Progenitor cell of endocrine pancreas (in vitro differentiated cells): ENCODE measurements at regions not wholly inside any gene's neighbourhood (a gene's known extent, or its start where the extent isn't known, plus 50 kb on each side); places are given as distances from the start of the nearest gene placed in this dataset.

Experiments used
- DNase-seq: peaks from one replicate; pipeline ENCODE4 v3.0.0; 2021; ENCODE audit warnings: low spot score; ENCODE audit not compliant: unreplicated experiment
- H3K27ac Mint-ChIP-seq: 2 replicates; pipeline ENCODE4 v1.8.0; 2021; ENCODE audit warnings: mild to moderate bottlenecking, moderate library complexity, mixed read lengths
- H3K27me3 Mint-ChIP-seq: 2 replicates; pipeline ENCODE4 v1.8.0; 2021; ENCODE audit warnings: mixed read lengths
- H3K36me3 Mint-ChIP-seq: 2 replicates; pipeline ENCODE4 v1.8.0; 2022; ENCODE audit warnings: mixed read lengths; ENCODE audit not compliant: insufficient read depth
- H3K4me1 Mint-ChIP-seq: 2 replicates; pipeline ENCODE4 v1.8.0; 2021; ENCODE audit warnings: low read depth, mixed read lengths
- H3K4me3 Mint-ChIP-seq: 2 replicates; pipeline ENCODE4 v1.8.0; 2021; ENCODE audit warnings: low read depth, mild to moderate bottlenecking, moderate library complexity, mixed read lengths
- H3K9me3 Mint-ChIP-seq: 2 replicates; pipeline ENCODE4 v1.8.0; 2021; ENCODE audit warnings: low read depth, mixed read lengths
- TF ChIP-seq, protein P1 (sequence below): fragments of 200-600 bp; sonication (generic); IDR thresholded peaks from one replicate; pipeline ENCODE4 v1.5.0; 2021; ENCODE audit warnings: antibody characterized with exemption, mild to moderate bottlenecking; ENCODE audit not compliant: unreplicated experiment

DNA sequence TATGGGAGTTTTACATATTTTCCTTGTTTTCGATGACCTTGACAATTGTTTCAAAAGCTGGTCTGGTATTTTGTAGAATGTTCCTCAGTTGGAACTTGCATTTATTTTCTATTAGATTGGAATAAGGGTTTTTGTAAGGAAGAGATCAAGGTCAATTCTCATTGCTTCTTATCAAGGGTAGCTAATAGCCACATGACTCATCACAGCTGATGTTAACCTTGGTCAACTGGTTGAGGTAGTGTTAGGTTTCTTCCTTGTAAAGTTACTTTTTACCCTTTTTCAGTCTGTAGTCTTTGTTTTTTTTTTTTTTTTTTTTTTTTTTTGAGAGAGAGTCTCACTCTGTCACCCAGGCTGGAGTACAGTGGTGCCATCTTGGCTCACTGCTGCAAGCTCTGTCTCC lies 257.2 kb downstream of the SNCA start:
- no peaks in the 10 kb centered on the region for H3K27me3 Mint-ChIP-seq
- H3K4me1 Mint-ChIP-seq: peaks cover 26% of the 10 kb centered on the region
- H3K9me3 Mint-ChIP-seq: peaks cover 18% of the 10 kb centered on the region

DNA sequence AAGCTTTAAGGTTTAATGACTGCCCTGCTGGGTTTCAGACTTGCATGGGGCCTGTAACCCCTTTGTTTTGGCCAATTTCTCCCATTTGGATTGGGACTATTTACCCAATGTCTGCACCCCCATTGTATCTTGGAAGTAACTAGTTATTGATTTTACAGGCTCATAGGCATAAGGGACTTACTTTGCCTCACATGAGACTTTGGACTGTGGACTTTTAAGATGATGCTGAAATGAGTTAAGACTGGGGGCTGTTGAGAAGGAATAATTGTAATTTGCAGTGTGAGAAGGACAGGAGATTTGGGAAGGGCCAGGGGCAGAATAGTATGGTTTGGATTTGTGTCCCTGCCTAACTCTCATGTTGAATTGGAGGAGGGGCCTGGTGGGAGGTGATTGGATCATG lies 260.7 kb downstream of the SNCA start:
- H3K9me3 Mint-ChIP-seq: peaks cover 6% of the 10 kb centered on the region
- DNase-seq: no peak
- H3K27ac Mint-ChIP-seq: no peak overlapping the region
- peaks cover 36% of the 10 kb centered on the region for H3K4me1 Mint-ChIP-seq
- H3K27me3 Mint-ChIP-seq: no peaks in the 10 kb centered on the region
- TF ChIP-seq, protein P1, sequence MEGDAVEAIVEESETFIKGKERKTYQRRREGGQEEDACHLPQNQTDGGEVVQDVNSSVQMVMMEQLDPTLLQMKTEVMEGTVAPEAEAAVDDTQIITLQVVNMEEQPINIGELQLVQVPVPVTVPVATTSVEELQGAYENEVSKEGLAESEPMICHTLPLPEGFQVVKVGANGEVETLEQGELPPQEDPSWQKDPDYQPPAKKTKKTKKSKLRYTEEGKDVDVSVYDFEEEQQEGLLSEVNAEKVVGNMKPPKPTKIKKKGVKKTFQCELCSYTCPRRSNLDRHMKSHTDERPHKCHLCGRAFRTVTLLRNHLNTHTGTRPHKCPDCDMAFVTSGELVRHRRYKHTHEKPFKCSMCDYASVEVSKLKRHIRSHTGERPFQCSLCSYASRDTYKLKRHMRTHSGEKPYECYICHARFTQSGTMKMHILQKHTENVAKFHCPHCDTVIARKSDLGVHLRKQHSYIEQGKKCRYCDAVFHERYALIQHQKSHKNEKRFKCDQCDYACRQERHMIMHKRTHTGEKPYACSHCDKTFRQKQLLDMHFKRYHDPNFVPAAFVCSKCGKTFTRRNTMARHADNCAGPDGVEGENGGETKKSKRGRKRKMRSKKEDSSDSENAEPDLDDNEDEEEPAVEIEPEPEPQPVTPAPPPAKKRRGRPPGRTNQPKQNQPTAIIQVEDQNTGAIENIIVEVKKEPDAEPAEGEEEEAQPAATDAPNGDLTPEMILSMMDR: no peak
- no peak overlapping the region for H3K4me3 Mint-ChIP-seq
- no peaks in the 10 kb centered on the region for H3K36me3 Mint-ChIP-seq

More for the DNA sequence above, 257.2 kb downstream of the SNCA start:
- Mint-ChIP-seq H3K4me3 (no peak overlapping the region), H3K27ac (no peak overlapping the region), H3K36me3 (no peaks in the 10 kb centered on the region)
- TF ChIP-seq, protein P1: no peak
- DNase-seq: no peak

DNA sequence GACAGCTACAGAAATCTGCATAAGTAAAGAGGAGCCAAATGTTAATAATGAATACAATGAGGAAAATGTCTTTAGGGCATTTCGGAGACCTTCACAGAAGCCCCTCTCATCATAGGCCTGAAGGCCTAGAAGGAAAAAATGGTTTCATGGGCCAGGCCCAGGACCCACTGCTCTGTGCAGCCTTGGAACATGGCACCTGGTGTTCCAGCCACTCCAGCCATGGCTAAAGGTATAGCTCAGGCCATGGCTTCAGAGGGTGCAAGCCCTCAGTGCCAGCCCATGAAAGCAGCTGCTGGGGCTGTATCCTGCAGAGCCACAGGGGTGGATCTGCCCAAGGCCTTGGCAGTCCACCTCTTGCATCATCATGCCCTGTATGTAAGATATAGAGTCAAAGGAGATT lies 261.1 kb downstream of the SNCA start:
- Mint-ChIP-seq H3K4me3 (no peak overlapping the region), H3K27me3 (no peaks in the 10 kb centered on the region), H3K4me1 (peaks cover 38% of the 10 kb centered on the region), H3K27ac (no peak overlapping the region), H3K9me3 (peaks cover 5% of the 10 kb centered on the region), H3K36me3 (no peaks in the 10 kb centered on the region)
- TF ChIP-seq, protein P1: no peak
- DNase-seq: no peak

DNA sequence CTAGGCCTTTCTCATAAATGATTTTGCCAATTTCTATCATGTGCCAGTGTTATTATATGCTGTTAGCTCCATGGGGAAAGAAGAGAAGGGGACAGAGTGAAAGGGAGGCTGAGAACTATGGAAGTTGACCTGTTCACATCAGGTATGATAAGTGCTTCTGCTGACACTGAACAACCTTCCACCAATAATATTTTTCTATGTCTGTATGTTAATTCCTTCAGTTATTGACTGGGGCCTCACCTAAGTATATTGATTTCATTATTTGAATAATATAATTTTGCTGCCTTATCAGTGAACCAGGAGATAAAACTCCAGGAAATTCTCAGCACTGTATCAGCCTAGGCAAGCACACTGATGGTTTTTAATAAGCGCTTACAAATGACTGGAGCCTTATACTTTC lies 262.8 kb downstream of the SNCA start:
- no peak for DNase-seq
- peaks cover 38% of the 10 kb centered on the region for H3K4me1 Mint-ChIP-seq

DNA sequence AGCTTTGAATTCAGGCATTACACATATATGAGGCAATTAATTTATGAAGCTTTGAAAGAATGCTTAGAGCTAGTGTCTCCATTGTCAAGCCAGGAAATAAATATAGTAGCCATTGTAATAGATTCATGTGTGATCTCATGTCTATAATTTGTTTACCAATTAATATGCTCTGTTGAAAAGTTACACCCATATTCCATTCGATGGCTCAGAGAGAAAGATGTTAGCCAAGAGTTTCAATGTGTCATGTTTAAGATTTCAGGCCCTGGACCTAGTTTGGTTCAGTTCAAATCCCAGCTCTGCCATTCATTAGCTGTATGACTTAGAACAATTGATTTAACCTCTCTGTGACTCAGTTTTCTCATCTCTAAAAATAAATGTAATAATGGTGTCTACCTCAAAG lies 263.3 kb downstream of the SNCA start:
- peaks cover 37% of the 10 kb centered on the region for H3K4me1 Mint-ChIP-seq
- H3K36me3 Mint-ChIP-seq: no peaks in the 10 kb centered on the region
- TF ChIP-seq, protein P1: no peak
- no peaks in the 10 kb centered on the region for H3K27me3 Mint-ChIP-seq
- no peak for DNase-seq
- H3K4me3 Mint-ChIP-seq: no peak overlapping the region
- H3K27ac Mint-ChIP-seq: no peak overlapping the region
- peaks cover 5% of the 10 kb centered on the region for H3K9me3 Mint-ChIP-seq

More for the DNA sequence above, 262.8 kb downstream of the SNCA start:
- Mint-ChIP-seq H3K36me3 (no peaks in the 10 kb centered on the region), H3K27me3 (no peaks in the 10 kb centered on the region), H3K9me3 (peaks cover 5% of the 10 kb centered on the region), H3K4me3 (no peak overlapping the region), H3K27ac (no peak overlapping the region)
- TF ChIP-seq, protein P1: no peak
